Panc1 (cell line): ENCODE measurements at regions not wholly inside any gene's neighbourhood (a gene's known extent, or its start where the extent isn't known, plus 50 kb on each side); places are given as distances from the start of the nearest gene placed in this dataset.

ENCODE experiments used
- SIN3A ChIP-seq: IDR thresholded peaks from 2 replicates; pipeline ENCODE4 v1.6.1; 2012; ENCODE audit warnings: low read depth, mild to moderate bottlenecking, low read length, moderate library complexity, borderline replicate concordance; ENCODE audit not compliant: insufficient read depth
- TF ChIP-seq, protein P1 (sequence below): fragments of 450-650 bp; IDR thresholded peaks from 2 replicates; pipeline ENCODE4 v1.5.1; 2017; ENCODE audit warnings: mild to moderate bottlenecking

DNA sequence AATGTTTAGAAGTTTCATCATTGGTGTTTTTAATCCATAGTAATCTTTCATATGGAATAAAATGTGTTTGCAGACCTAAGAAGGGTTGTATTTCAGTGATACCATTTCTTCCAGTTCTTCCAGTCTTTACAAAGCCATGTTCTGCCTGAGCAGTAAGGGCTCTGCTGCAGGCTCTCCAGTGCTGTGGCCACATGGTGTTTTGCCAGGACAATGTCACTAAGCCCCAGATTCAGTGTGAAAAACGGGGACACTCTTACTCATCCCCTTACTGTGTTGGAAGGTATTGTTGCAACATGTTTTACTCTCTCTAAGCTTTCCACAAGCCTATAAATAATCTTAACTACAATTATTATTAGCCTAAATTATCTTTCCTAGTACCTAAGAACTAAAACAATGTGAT lies 481.4 kb upstream of the CDH7 start:
- TF ChIP-seq, protein P1, sequence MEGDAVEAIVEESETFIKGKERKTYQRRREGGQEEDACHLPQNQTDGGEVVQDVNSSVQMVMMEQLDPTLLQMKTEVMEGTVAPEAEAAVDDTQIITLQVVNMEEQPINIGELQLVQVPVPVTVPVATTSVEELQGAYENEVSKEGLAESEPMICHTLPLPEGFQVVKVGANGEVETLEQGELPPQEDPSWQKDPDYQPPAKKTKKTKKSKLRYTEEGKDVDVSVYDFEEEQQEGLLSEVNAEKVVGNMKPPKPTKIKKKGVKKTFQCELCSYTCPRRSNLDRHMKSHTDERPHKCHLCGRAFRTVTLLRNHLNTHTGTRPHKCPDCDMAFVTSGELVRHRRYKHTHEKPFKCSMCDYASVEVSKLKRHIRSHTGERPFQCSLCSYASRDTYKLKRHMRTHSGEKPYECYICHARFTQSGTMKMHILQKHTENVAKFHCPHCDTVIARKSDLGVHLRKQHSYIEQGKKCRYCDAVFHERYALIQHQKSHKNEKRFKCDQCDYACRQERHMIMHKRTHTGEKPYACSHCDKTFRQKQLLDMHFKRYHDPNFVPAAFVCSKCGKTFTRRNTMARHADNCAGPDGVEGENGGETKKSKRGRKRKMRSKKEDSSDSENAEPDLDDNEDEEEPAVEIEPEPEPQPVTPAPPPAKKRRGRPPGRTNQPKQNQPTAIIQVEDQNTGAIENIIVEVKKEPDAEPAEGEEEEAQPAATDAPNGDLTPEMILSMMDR: no peak
- TF ChIP-seq SIN3A: no peak
